ENCODE measurements at regions not wholly inside any gene's neighbourhood (a gene's known extent, or its start where the extent isn't known, plus 50 kb on each side); places are given as distances from the start of the nearest gene placed in this dataset.

- no peak overlapping the region for H3K4me3 ChIP-seq
- H3K27me3 ChIP-seq (ENCODE audit: insufficient read depth in 3 of 3, low read length in 2 of 3), result no peaks in the 10 kb centered on the region
- no peaks in the 10 kb centered on the region for H3K9me3 ChIP-seq
- H3K36me3 ChIP-seq (ENCODE audit: insufficient read depth in 1 of 2, low read depth in 1 of 2), result no peaks in the 10 kb centered on the region
- no peak overlapping the region for H3K27ac ChIP-seq
- ATAC-seq (no peak), DNase-seq (no peak)
- TF ChIP-seq CTCF (IDR thresholded peaks at IDR 0.05), result no peak
- intact Hi-C loops (cut with DNase I), result no loop called here
- no peaks in the 10 kb centered on the region for H3K4me1 ChIP-seq
- WGBS, 3 donors, result 67 to 72% (median 71%) methylated on average over 2 of the region's 2 CpGs
Observed at GRCh38 chr6:105573138-105573537, 170.3 kb upstream of the PREP start.

GRCh38 chr6:105570416-105570815 lies 167.5 kb upstream of the PREP start:
- H3K4me1 ChIP-seq, result no peaks in the 10 kb centered on the region
- no peak for ATAC-seq
- no peak for TF ChIP-seq CTCF (IDR thresholded peaks at IDR 0.05)
- 85 to 88% (median 85%) methylated on average over 3 of the region's 3 CpGs for WGBS, 3 donors
- H3K9me3 ChIP-seq, result no peaks in the 10 kb centered on the region
- H3K27ac ChIP-seq, result no peak overlapping the region
- H3K27me3 ChIP-seq (ENCODE audit: insufficient read depth in 3 of 3, low read length in 2 of 3), result no peaks in the 10 kb centered on the region
- DNase-seq, result no peak
- intact Hi-C loops (cut with DNase I), result no loop called here
- H3K36me3 ChIP-seq (ENCODE audit: insufficient read depth in 1 of 2, low read depth in 1 of 2), result no peaks in the 10 kb centered on the region
- H3K4me3 ChIP-seq, result no peak overlapping the region

GRCh38 chr6:105569706-105570105 lies 166.8 kb upstream of the PREP start:
- Histone ChIP-seq H3K27me3 (ENCODE audit: insufficient read depth in 3 of 3, low read length in 2 of 3) (no peaks in the 10 kb centered on the region), H3K9me3 (no peaks in the 10 kb centered on the region), H3K4me3 (no peak overlapping the region), H3K4me1 (no peaks in the 10 kb centered on the region), H3K27ac (no peak overlapping the region), H3K36me3 (ENCODE audit: insufficient read depth in 1 of 2, low read depth in 1 of 2) (no peaks in the 10 kb centered on the region)
- WGBS, 3 donors, result 76 to 91% (median 85%) methylated on average over 2 of the region's 2 CpGs
- no peak for TF ChIP-seq CTCF (IDR thresholded peaks at IDR 0.05)
- DNase-seq (no peak), ATAC-seq (no peak)
- intact Hi-C loops (cut with DNase I), result no loop called here

- H3K4me1 ChIP-seq, result no peaks in the 10 kb centered on the region
- 71 to 86% (median 74%) methylated on average over 1 of the region's 1 CpG for WGBS, 3 donors
- no peaks in the 10 kb centered on the region for H3K27me3 ChIP-seq (ENCODE audit: insufficient read depth in 3 of 3, low read length in 2 of 3)
- H3K4me3 ChIP-seq, result no peak overlapping the region
- ATAC-seq (no peak), DNase-seq (no peak)
- no peaks in the 10 kb centered on the region for H3K36me3 ChIP-seq (ENCODE audit: insufficient read depth in 1 of 2, low read depth in 1 of 2)
- intact Hi-C loops (cut with DNase I), result no loop called here
- no peaks in the 10 kb centered on the region for H3K9me3 ChIP-seq
- no peak overlapping the region for H3K27ac ChIP-seq
- TF ChIP-seq CTCF (IDR thresholded peaks at IDR 0.05), result no peak
Observed at GRCh38 chr6:105568751-105569150, 165.9 kb upstream of the PREP start.

GRCh38 chr6:105568142-105568541 lies 165.3 kb upstream of the PREP start:
- DNase-seq (no peak), ATAC-seq (no peak)
- 83 to 88% (median 86%) methylated on average over 2 of the region's 2 CpGs for WGBS, 3 donors
- no peaks in the 10 kb centered on the region for H3K36me3 ChIP-seq (ENCODE audit: insufficient read depth in 1 of 2, low read depth in 1 of 2)
- no peak for TF ChIP-seq CTCF (IDR thresholded peaks at IDR 0.05)
- H3K4me1 ChIP-seq, result no peaks in the 10 kb centered on the region
- no peaks in the 10 kb centered on the region for H3K9me3 ChIP-seq
- H3K27me3 ChIP-seq (ENCODE audit: insufficient read depth in 3 of 3, low read length in 2 of 3), result no peaks in the 10 kb centered on the region
- H3K27ac ChIP-seq, result no peak overlapping the region
- H3K4me3 ChIP-seq, result no peak overlapping the region
- intact Hi-C loops (cut with DNase I), result no loop called here

Measured in psoas muscle (tissue), 7 donors.